GM13976 (cell line): ENCODE measurements at regions not wholly inside any gene's neighbourhood (a gene's known extent, or its start where the extent isn't known, plus 50 kb on each side); places are given as distances from the start of the nearest gene placed in this dataset.
"Not testable (repeated sequence)": the region's sequence is repeated elsewhere in the genome, so short reads cannot be mapped to it uniquely, and the experiment has no call there.

Experiments used
- DNase-seq: peaks from one replicate; pipeline ENCODE4 v3.0.0; 2012; ENCODE audit warnings: low spot score
- in situ Hi-C: fragments of 300-500 bp; cut with MboI; formaldehyde crosslinking; loops from one replicate; pipeline ENCODE4 v1.12.0; 2022; ENCODE audit warnings: low sequenced_read_pairs, mixed read lengths, inconsistent platforms; ENCODE audit not compliant: unreplicated experiment
- TF ChIP-seq, protein P1 (sequence below): IDR thresholded peaks from 2 replicates; pipeline ENCODE4 v1.5.1; 2012; ENCODE audit warnings: borderline replicate concordance, mild to moderate bottlenecking; ENCODE audit not compliant: insufficient read depth; ENCODE audit errors: extremely low read depth, missing control alignments, control extremely low read depth

DNA sequence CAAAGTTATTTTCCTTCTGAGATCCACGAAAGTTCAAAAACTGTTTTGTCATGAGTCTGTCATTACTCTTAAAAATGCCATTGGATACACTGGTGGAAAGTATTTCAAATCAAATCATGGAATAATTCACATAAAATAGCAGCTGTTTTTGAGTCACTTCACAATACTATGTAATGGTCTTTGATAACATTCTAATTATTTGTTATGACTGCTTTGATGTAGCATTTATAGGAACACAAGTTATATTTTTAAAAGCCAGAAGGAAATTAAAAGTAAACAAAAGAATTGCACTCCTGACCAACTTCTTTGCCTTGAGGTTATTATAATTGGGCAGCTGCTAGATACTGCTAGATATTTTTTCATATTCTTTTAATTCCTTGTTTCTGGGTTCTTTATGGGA, 473.2 kb downstream of the CCER1 start:
- no peak for DNase-seq
- in situ Hi-C loops: no loop called here
- TF ChIP-seq, protein P1, sequence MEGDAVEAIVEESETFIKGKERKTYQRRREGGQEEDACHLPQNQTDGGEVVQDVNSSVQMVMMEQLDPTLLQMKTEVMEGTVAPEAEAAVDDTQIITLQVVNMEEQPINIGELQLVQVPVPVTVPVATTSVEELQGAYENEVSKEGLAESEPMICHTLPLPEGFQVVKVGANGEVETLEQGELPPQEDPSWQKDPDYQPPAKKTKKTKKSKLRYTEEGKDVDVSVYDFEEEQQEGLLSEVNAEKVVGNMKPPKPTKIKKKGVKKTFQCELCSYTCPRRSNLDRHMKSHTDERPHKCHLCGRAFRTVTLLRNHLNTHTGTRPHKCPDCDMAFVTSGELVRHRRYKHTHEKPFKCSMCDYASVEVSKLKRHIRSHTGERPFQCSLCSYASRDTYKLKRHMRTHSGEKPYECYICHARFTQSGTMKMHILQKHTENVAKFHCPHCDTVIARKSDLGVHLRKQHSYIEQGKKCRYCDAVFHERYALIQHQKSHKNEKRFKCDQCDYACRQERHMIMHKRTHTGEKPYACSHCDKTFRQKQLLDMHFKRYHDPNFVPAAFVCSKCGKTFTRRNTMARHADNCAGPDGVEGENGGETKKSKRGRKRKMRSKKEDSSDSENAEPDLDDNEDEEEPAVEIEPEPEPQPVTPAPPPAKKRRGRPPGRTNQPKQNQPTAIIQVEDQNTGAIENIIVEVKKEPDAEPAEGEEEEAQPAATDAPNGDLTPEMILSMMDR: no peak

DNA sequence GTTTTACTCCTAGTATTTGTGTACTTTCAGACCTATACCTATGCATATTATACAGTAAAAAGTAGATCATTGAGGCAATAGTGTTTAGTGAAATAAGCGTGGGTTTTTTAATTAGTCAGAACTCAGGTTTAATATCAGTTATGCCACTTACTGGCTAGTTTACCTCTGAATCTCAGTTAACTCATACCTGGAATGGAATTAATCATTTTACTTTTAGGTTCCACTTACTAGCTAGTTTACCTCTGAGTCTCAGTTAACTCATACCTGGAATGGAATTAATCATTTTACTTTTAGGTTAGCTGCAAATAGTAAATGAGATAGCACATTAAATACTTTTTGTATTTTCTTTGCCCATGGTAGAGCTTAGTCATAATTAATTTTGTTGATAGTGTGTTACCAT, 475.7 kb downstream of the CCER1 start:
- TF ChIP-seq, protein P1: no peak
- DNase-seq: no peak
- in situ Hi-C loops: no loop called here

DNA sequence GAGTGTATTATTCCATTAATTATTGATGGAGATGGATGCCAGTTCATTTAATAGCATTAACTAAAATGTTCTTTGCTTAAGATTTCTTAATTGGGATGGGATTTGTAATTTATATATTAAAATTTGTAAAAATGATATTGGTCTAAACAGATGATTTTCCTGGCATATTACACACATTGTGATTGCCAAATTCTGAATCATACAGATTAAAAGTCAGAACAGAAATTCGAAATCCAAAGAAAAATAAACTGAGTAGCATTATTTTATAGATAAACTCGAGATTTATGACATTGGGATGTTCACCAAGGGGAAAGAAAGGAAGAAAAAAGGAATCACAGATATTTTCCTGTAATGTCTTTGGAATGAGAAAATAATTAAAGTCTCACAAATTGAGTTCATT, 481.1 kb downstream of the CCER1 start:
- in situ Hi-C loops: no loop called here
- DNase-seq: no peak
- TF ChIP-seq, protein P1: no peak

DNA sequence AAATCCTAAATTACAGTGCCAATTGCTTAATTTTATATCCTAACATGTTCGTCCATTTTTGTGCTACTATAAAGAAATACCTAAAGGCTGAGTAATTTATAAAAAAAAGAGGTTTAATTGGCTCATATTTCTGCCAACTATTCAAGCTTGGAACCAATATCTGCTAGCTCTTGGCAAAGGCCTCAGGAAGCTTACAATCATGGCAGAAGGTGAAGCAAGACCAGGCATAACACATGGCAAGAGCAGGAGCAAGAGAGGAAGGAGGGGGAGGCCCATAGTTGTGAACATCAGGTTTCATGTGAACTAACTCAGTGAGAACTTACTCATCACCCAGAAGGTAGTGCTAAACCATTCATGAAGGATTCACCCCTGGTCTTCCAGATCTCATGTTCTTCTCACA, 494.3 kb downstream of the CCER1 start:
- in situ Hi-C loops: no loop called here
- TF ChIP-seq, protein P1: no peak
- no peak for DNase-seq

DNA sequence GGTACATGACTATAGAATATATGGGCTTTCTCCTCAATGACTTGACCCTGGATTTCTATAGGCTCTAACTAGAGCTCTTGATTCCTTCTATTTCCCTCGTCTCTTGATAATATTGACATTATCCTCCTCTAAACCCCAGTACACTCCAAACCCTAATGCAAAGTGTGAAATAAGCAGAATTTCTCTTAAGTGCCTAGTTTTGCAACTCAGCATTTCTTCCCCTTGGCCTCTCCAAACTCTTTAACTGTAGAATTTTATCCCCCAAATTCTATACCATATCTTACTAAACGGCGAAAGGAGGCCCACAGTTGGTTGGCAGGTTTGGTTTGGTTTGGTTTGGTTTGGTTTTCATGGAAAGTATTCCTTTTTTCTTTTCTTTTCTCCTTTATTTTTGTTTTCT, 498.7 kb downstream of the CCER1 start:
- DNase-seq: no peak
- TF ChIP-seq, protein P1: no peak
- in situ Hi-C loops: no loop called here

DNA sequence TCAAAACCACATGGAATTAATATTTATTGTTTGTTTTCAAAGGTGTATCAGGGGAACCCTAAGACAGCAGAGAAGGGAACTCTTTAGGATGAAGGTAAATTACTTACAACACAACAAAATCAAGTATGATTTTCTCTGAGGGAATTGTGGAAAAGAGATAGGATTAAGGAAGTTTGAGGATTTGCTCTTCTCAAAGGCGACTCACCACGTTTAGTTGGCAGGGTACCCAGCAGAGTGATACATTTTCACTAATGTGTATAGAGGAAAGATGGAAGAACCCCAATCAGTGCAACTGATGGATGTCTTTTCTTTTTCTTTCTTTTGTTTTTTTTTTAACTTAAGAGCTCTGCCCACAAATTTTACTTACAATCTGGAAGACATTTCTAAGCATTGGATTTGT, 499.2 kb downstream of the CCER1 start:
- in situ Hi-C loops: no loop called here
- no peak for DNase-seq
- TF ChIP-seq, protein P1: no peak

DNA sequence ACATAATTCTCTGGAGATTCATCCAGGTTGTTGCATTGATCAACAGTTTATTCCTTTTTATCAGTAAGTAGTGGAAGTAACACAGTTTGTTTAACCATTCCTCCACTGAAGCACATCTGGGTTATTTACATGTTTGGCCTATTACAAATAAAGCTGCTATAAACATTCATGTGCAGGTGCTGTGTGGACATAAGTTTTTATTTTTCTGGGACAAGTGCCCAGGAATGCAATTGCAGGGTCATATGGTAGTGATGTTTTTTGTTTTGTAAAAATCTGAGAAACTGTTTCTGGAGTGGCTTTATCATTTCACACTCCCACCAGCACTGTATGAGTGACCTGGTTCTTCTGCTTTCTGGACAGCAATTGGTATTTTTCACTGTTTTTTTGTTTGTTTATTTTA, 505.4 kb downstream of the CCER1 start:
- in situ Hi-C loops: no loop called here
- no peak for DNase-seq
- TF ChIP-seq, protein P1: no peak

DNA sequence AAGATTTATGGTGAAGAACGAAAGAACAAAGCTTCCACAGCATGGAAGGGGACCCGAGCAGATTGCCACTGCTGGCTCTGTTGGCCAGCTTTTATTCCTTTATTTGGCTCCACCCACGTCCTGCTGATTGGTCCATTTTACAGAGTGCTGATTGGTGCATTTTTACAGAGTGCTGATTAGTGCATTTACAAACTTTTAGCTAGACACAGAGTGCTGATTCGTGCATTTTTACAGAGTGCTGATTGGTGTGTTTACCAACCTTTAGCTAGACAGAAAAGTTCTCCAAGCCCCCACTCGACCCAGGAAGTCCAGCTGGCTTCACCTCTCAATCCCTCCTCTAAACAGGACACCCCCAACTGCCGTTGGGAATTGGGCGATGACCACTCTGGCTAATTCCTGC, 511.5 kb downstream of the CCER1 start:
- in situ Hi-C loops, DNase-seq: not testable (repeated sequence)
